Endothelial cell of umbilical vein (primary cell): ENCODE measurements at regions not wholly inside any gene's neighbourhood (a gene's known extent, or its start where the extent isn't known, plus 50 kb on each side); places are given as distances from the start of the nearest gene placed in this dataset.

Source experiments
- CTCF ChIP-seq, 2 donors: IDR thresholded peaks; 1 replicate in 1 of 2; 2 replicates in 1 of 2; pipeline ENCODE4 v1.5.1; 2011; ENCODE audit warnings: low read length in 2 of 2, mild to moderate bottlenecking in 2 of 2, moderate library complexity in 2 of 2, control low read depth in 1 of 2, inconsistent platforms in 1 of 2, low read depth in 1 of 2; ENCODE audit not compliant: insufficient read depth in 1 of 2; ENCODE audit errors: extremely low read depth in 1 of 2
- EZH2 ChIP-seq: IDR thresholded peaks from 2 replicates; pipeline ENCODE4 v1.6.1; 2012; ENCODE audit warnings: borderline replicate concordance, low read depth, mild to moderate bottlenecking, moderate library complexity, low read length, inconsistent platforms; ENCODE audit not compliant: severe bottlenecking
- FOS ChIP-seq: IDR thresholded peaks from 2 replicates; pipeline ENCODE4 v1.6.1; 2011; ENCODE audit warnings: mild to moderate bottlenecking, low read length, moderate library complexity, borderline replicate concordance; ENCODE audit not compliant: insufficient read depth
- MYC ChIP-seq: IDR thresholded peaks from one replicate; pipeline ENCODE4 v1.6.1; 2011; ENCODE audit warnings: mild to moderate bottlenecking, low read depth, low read length
- POLR2AphosphoS5 ChIP-seq: IDR thresholded peaks from 2 replicates; pipeline ENCODE4 v1.6.1; 2012; ENCODE audit warnings: low read depth, mild to moderate bottlenecking, control low read depth, low read length, moderate library complexity; ENCODE audit not compliant: insufficient read depth

GRCh38 chr6:37572334-37572733 lies 72.6 kb upstream of the CCDC167 start:
- TF ChIP-seq CTCF (IDR thresholded peaks at IDR 0.05; ENCODE audit: extremely low read depth in 1 of 2, insufficient read depth in 1 of 2, low read depth in 1 of 2, low read length in 2 of 2) (no peak), FOS (no peak), MYC (no peak), POLR2AphosphoS5 (no peak), EZH2 (no peak)
